HepG2 (cell line): ENCODE measurements at regions not wholly inside any gene's neighbourhood (a gene's known extent, or its start where the extent isn't known, plus 50 kb on each side); places are given as distances from the start of the nearest gene placed in this dataset.

Source experiments
- ATAC-seq: fragments of 200-7000 bp; cut with Tn5 transposase; 3 replicates; pipeline ENCODE4 v1.9.1; 2020; ENCODE audit warnings: mild to moderate bottlenecking, moderate library complexity
- BruUV-seq: library from RNA; stranded (reverse); fragments of 400-500 nt; replicated peaks from 2 replicates; lab custom pipeline; 2021; lab: Mats Ljungman, UMichigan
- CTCF ChIA-PET: fragments of 300-600 bp; formaldehyde crosslinking; extraction: SDS; loops from one replicate; lab custom pipeline; 2021; ENCODE audit warnings: low total read pairs, inconsistent platforms, low intra/inter-chr PET ratio; lab: Yijun Ruan, JAX
- POLR2A ChIA-PET: fragments of 350-600 bp; sonication (Branson Sonifier 250); formaldehyde crosslinking; loops from one replicate; lab custom pipeline; 2020; ENCODE audit warnings: antibody characterized with exemption, inconsistent platforms; lab: Yijun Ruan, JAX
- DNase-seq: peaks from one replicate; pipeline ENCODE4 v3.0.0-alpha.2; 2015; ENCODE audit warnings: low spot score
- FAIRE-seq: peaks from 3 replicates; lab custom pipeline; 2011; peaks lifted over from hg19 to GRCh38; lab: Jason Lieb, UNC
- H2AFZ ChIP-seq: one replicate; pipeline ENCODE4 v1.6.1; 2011; ENCODE audit warnings: low read length, inconsistent platforms
- H3K27ac ChIP-seq: fragments of 300-600 bp; 3 replicates; pipeline ENCODE4 v1.8.0; 2011; ENCODE audit warnings: mixed run types, mild to moderate bottlenecking, mixed read lengths, low read length, inconsistent platforms; ENCODE audit not compliant: insufficient read depth; ENCODE audit errors: extremely low read length
- H3K27me3 ChIP-seq, 2 experiments: fragments of 200-600 bp in 1 of 2; 2 replicates in 1 of 2; 3 replicates in 1 of 2; pipeline versions ENCODE4 v1.6.0 to v1.8.0; 2011; ENCODE audit warnings: low read length in 2 of 2, mild to moderate bottlenecking in 2 of 2, moderate library complexity in 2 of 2, inconsistent platforms in 1 of 2; ENCODE audit not compliant: insufficient read depth in 2 of 2, control insufficient read depth in 1 of 2
- H3K36me3 ChIP-seq, 2 experiments: fragments of 200-600 bp in 1 of 2; replicated peaks in 1 of 2; 2 replicates in 1 of 2; 3 replicates in 1 of 2; pipeline versions ENCODE4 v1.5.1 to v1.8.0; 2011; ENCODE audit warnings: low read length in 2 of 2, inconsistent platforms in 1 of 2; ENCODE audit not compliant: insufficient read depth in 2 of 2, control insufficient read depth in 1 of 2
- H3K4me1 ChIP-seq: 2 replicates; pipeline ENCODE4 v1.5.1; 2012; ENCODE audit warnings: low read length, inconsistent platforms; ENCODE audit not compliant: insufficient read depth
- H3K4me2 ChIP-seq: 2 replicates; pipeline ENCODE4 v1.6.0; 2011; ENCODE audit warnings: low read depth, low read length, inconsistent platforms
- H3K4me3 ChIP-seq, 3 experiments: fragments of 200-600 bp in 1 of 3; sonication (generic), shearing (Covaris generic) in 1 of 3; replicated peaks in 1 of 3; 2 replicates each; pipeline ENCODE4 v1.5.1; 2011 to 2016; ENCODE audit warnings: low read length in 3 of 3, inconsistent platforms in 2 of 3, low read depth in 2 of 3, mild to moderate bottlenecking in 2 of 3, control low read depth in 1 of 3, mixed read lengths in 1 of 3; ENCODE audit not compliant: insufficient read depth in 1 of 3
- H3K79me2 ChIP-seq: one replicate; pipeline ENCODE4 v1.6.1; 2011; ENCODE audit warnings: low read length, inconsistent platforms; ENCODE audit not compliant: insufficient read depth
- H3K9ac ChIP-seq: 2 replicates; pipeline ENCODE4 v1.6.0; 2011; ENCODE audit warnings: mild to moderate bottlenecking, low read depth, low read length, inconsistent platforms; ENCODE audit not compliant: insufficient read depth
- H3K9me3 ChIP-seq: 2 replicates; pipeline ENCODE4 v1.5.1; 2012; ENCODE audit warnings: mild to moderate bottlenecking, low read length
- H4K20me1 ChIP-seq: 2 replicates; pipeline ENCODE4 v1.6.0; 2011; ENCODE audit warnings: inconsistent platforms, mild to moderate bottlenecking, low read length, moderate library complexity; ENCODE audit not compliant: insufficient read depth
- CBX1 ChIP-seq: IDR thresholded peaks from one replicate; pipeline ENCODE4 v1.6.1; 2016; ENCODE audit warnings: antibody characterized with exemption, low read depth
- DMTF1 ChIP-seq: sonication (generic); formaldehyde crosslinking; IDR thresholded peaks from 2 replicates; pipeline ENCODE4 v1.4.0; 2020; ENCODE audit warnings: mild to moderate bottlenecking, missing genetic modification reagents
- FOXJ3 ChIP-seq: sonication (generic); formaldehyde crosslinking; IDR thresholded peaks from 2 replicates; pipeline ENCODE4 v1.4.0; 2020; ENCODE audit warnings: missing genetic modification reagents, mild to moderate bottlenecking, borderline replicate concordance
- HNF4A ChIP-seq: sonication (generic); formaldehyde crosslinking; IDR thresholded peaks from 2 replicates; pipeline ENCODE4 v1.4.0; 2020; ENCODE audit warnings: missing genetic modification reagents
- HNRNPUL1 ChIP-seq: fragments of 200-400 bp; formaldehyde crosslinking; IDR thresholded peaks from 2 replicates; pipeline ENCODE4 v1.6.1; 2017; ENCODE audit warnings: low read depth, mild to moderate bottlenecking, low read length, moderate library complexity
- HOXA3 ChIP-seq: sonication (generic); formaldehyde crosslinking; IDR thresholded peaks from 2 replicates; pipeline ENCODE4 v1.5.0; 2020; ENCODE audit warnings: missing genetic modification reagents
- NFRKB ChIP-seq: fragments of 450-650 bp; IDR thresholded peaks from 2 replicates; pipeline ENCODE4 v1.6.1; 2017
- RFXAP ChIP-seq: sonication (generic); formaldehyde crosslinking; IDR thresholded peaks from 2 replicates; pipeline ENCODE4 v1.4.0; 2020; ENCODE audit warnings: missing genetic modification reagents, borderline replicate concordance
- ZIK1 ChIP-seq: sonication (generic); formaldehyde crosslinking; IDR thresholded peaks from 2 replicates; pipeline ENCODE4 v1.5.0; 2020; ENCODE audit warnings: mild to moderate bottlenecking, low read depth, missing genetic modification reagents, borderline replicate concordance
- ZNF207 ChIP-seq: fragments of 450-650 bp; IDR thresholded peaks from 2 replicates; pipeline ENCODE4 v1.6.1; 2016; ENCODE audit warnings: antibody characterized with exemption, borderline replicate concordance
- ZNF296 ChIP-seq: sonication (generic); formaldehyde crosslinking; conservative IDR thresholded peaks from 2 replicates; pipeline ENCODE4 v1.5.0; 2020; ENCODE audit warnings: mild to moderate bottlenecking, missing genetic modification reagents
- ZNF44 ChIP-seq: sonication (generic); formaldehyde crosslinking; IDR thresholded peaks from 2 replicates; pipeline ENCODE4 v1.5.1; 2020; ENCODE audit warnings: mild to moderate bottlenecking, missing genetic modification reagents
- ZNF550 ChIP-seq: sonication (generic); formaldehyde crosslinking; IDR thresholded peaks from 2 replicates; pipeline ENCODE4 v1.4.0; 2020; ENCODE audit warnings: mild to moderate bottlenecking, missing genetic modification reagents, borderline replicate concordance
- ZNF607 ChIP-seq: sonication (generic); formaldehyde crosslinking; IDR thresholded peaks from 2 replicates; pipeline ENCODE4 v1.5.1; 2020; ENCODE audit warnings: missing genetic modification reagents, mild to moderate bottlenecking, borderline replicate concordance
- WGBS: methylation state at CpG from one replicate; pipeline ENCODE4 v1.1.6; 2017; ENCODE audit warnings: low lambda C conversion rate; 5-methylcytosine and 5-hydroxymethylcytosine counted together
- in situ Hi-C: cut with HindIII; loops from 2 replicates; pipeline ENCODE4 v1.10.0; 2017; ENCODE audit warnings: low pct_unique_long_range_greater_than_20kb; ENCODE audit not compliant: extremely low pct_ligation_motif_present
- intact Hi-C: fragments of 100-400 bp; cut with micrococcal nuclease; formaldehyde crosslinking; loops from one replicate; pipeline ENCODE4 v1.10.0; 2022; ENCODE audit not compliant: unreplicated experiment
- TF ChIP-seq, protein P1 (sequence below): sonication (generic); formaldehyde crosslinking; IDR thresholded peaks from 2 replicates; pipeline ENCODE4 v1.4.0; 2020; ENCODE audit warnings: missing genetic modification reagents
- TF ChIP-seq, protein P2 (sequence below): sonication (generic); formaldehyde crosslinking; conservative IDR thresholded peaks from 2 replicates; pipeline ENCODE4 v1.4.0; 2020; ENCODE audit warnings: missing genetic modification reagents
- TF ChIP-seq, protein P3 (sequence below): sonication (generic); formaldehyde crosslinking; IDR thresholded peaks from 2 replicates; pipeline ENCODE4 v1.5.0; 2020; ENCODE audit warnings: missing genetic modification reagents, mild to moderate bottlenecking, borderline replicate concordance
- TF ChIP-seq, protein P4 (sequence below): IDR thresholded peaks from 2 replicates; pipeline ENCODE4 v1.6.1; 2016; ENCODE audit warnings: control low read depth

GRCh38 chr10:124321433-124322089 lies 97.2 kb downstream of the OAT start:
- BruUV-seq: no TSS peak
- in situ Hi-C loops (no loop called here), intact Hi-C loops (no loop called here)
- DNase-seq (no peak), FAIRE-seq (no peak), ATAC-seq (no peak)
- CTCF ChIA-PET: no interaction called here
- H4K20me1 ChIP-seq: no peaks in the 10 kb centered on the region
- POLR2A ChIA-PET: no interaction called here
- H3K36me3 ChIP-seq: no peaks in the 10 kb centered on the region
- H3K4me3 ChIP-seq: no peak overlapping the region
- H3K4me2 ChIP-seq: no peak overlapping the region
- H2AFZ ChIP-seq: no peak overlapping the region
- H3K27me3 ChIP-seq: peaks cover 0 to 5% of the 10 kb centered on the region in 2 experiments; a peak in 2 of 5 replicates
- H3K27ac ChIP-seq: no peak overlapping the region
- WGBS: 61% methylated on average over 14 of the region's 19 CpGs
- H3K9ac ChIP-seq: no peak overlapping the region
- H3K9me3 ChIP-seq: no peaks in the 10 kb centered on the region
- H3K4me1 ChIP-seq: peaks cover 10% of the 10 kb centered on the region
- no peaks in the 10 kb centered on the region for H3K79me2 ChIP-seq
- TF ChIP-seq, protein P1, sequence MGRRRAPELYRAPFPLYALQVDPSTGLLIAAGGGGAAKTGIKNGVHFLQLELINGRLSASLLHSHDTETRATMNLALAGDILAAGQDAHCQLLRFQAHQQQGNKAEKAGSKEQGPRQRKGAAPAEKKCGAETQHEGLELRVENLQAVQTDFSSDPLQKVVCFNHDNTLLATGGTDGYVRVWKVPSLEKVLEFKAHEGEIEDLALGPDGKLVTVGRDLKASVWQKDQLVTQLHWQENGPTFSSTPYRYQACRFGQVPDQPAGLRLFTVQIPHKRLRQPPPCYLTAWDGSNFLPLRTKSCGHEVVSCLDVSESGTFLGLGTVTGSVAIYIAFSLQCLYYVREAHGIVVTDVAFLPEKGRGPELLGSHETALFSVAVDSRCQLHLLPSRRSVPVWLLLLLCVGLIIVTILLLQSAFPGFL (CRISPR knock-in tag): no peak
- no peak for TF ChIP-seq ZNF607 (CRISPR knock-in tag)
- TF ChIP-seq, protein P2, sequence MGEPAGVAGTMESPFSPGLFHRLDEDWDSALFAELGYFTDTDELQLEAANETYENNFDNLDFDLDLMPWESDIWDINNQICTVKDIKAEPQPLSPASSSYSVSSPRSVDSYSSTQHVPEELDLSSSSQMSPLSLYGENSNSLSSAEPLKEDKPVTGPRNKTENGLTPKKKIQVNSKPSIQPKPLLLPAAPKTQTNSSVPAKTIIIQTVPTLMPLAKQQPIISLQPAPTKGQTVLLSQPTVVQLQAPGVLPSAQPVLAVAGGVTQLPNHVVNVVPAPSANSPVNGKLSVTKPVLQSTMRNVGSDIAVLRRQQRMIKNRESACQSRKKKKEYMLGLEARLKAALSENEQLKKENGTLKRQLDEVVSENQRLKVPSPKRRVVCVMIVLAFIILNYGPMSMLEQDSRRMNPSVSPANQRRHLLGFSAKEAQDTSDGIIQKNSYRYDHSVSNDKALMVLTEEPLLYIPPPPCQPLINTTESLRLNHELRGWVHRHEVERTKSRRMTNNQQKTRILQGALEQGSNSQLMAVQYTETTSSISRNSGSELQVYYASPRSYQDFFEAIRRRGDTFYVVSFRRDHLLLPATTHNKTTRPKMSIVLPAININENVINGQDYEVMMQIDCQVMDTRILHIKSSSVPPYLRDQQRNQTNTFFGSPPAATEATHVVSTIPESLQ (CRISPR knock-in tag): no peak
- TF ChIP-seq, protein P3, sequence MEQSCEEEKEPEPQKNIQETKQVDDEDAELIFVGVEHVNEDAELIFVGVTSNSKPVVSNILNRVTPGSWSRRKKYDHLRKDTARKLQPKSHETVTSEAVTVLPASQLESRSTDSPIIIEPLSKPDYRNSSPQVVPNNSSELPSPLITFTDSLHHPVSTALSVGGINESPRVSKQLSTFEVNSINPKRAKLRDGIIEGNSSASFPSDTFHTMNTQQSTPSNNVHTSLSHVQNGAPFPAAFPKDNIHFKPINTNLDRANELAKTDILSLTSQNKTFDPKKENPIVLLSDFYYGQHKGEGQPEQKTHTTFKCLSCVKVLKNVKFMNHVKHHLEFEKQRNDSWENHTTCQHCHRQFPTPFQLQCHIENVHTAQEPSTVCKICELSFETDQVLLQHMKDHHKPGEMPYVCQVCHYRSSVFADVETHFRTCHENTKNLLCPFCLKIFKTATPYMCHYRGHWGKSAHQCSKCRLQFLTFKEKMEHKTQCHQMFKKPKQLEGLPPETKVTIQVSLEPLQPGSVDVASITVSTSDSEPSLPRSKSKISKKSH (CRISPR knock-in tag): no peak
- TF ChIP-seq HOXA3: no peak
- no peak for TF ChIP-seq FOXJ3 (CRISPR knock-in tag)
- no peak for TF ChIP-seq ZNF207
- no peak for TF ChIP-seq ZIK1 (CRISPR knock-in tag)
- TF ChIP-seq, protein P4, sequence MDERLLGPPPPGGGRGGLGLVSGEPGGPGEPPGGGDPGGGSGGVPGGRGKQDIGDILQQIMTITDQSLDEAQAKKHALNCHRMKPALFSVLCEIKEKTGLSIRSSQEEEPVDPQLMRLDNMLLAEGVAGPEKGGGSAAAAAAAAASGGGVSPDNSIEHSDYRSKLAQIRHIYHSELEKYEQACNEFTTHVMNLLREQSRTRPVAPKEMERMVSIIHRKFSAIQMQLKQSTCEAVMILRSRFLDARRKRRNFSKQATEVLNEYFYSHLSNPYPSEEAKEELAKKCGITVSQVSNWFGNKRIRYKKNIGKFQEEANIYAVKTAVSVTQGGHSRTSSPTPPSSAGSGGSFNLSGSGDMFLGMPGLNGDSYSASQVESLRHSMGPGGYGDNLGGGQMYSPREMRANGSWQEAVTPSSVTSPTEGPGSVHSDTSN (CRISPR knock-in tag): no peak
- TF ChIP-seq ZNF296: no peak
- TF ChIP-seq ZNF550 (CRISPR knock-in tag): no peak
- TF ChIP-seq NFRKB: no peak
- no peak for TF ChIP-seq CBX1
- no peak for TF ChIP-seq DMTF1
- no peak for TF ChIP-seq RFXAP
- TF ChIP-seq HNRNPUL1: no peak
- TF ChIP-seq HNF4A (CRISPR knock-in tag): no peak
- no peak for TF ChIP-seq ZNF44 (CRISPR knock-in tag)
